A549 (cell line): ENCODE measurements at regions not wholly inside any gene's neighbourhood (a gene's known extent, or its start where the extent isn't known, plus 50 kb on each side); places are given as distances from the start of the nearest gene placed in this dataset.

Experiments used
- ATAC-seq, 2 experiments: fragments of 200-7000 bp in 1 of 2; fragments of >200 bp in 1 of 2; cut with Nextera tagmentation in 1 of 2; cut with Tn5 transposase in 1 of 2; 3 replicates each; pipeline versions ENCODE4 v1.8.0 to v1.9.1; 2018 to 2020; ENCODE audit warnings: mild to moderate bottlenecking in 1 of 2, moderate library complexity in 1 of 2
- CTCF ChIA-PET: fragments of 300-600 bp; sonication (Branson Sonifier 250); formaldehyde crosslinking; extraction: SDS; loops from one replicate; lab custom pipeline; 2021; ENCODE audit warnings: antibody characterized with exemption, inconsistent platforms; lab: Yijun Ruan, JAX
- POLR2A ChIA-PET: fragments of 350-600 bp; formaldehyde crosslinking; extraction: SDS; loops from one replicate; lab custom pipeline; 2021; ENCODE audit warnings: antibody characterized with exemption, inconsistent platforms; lab: Yijun Ruan, JAX
- DNase-seq, 2 experiments: peaks; one replicate each; pipeline versions ENCODE4 v3.0.0 to v3.0.0-alpha.2; 2011 to 2016; ENCODE audit warnings: low read depth in 1 of 2, low spot score in 1 of 2
- FAIRE-seq: peaks from 2 replicates; lab custom pipeline; 2011; peaks lifted over from hg19 to GRCh38; lab: Jason Lieb, UNC
- H3K27ac ChIP-seq, 2 experiments: fragments of >200 bp; sonication (Bioruptor Twin); formaldehyde crosslinking; 3 replicates each; pipeline ENCODE4 v1.5.1; 2016 to 2017
- H3K4me1 ChIP-seq: fragments of >200 bp; sonication (Bioruptor Twin); formaldehyde crosslinking; 3 replicates; pipeline ENCODE4 v1.6.1; 2016
- H3K4me2 ChIP-seq: fragments of >200 bp; sonication (Bioruptor Twin); formaldehyde crosslinking; 3 replicates; pipeline ENCODE4 v1.6.1; 2016
- H3K4me3 ChIP-seq: fragments of >200 bp; sonication (Bioruptor Twin); formaldehyde crosslinking; 3 replicates; pipeline ENCODE4 v1.5.1; 2016
- H3K9me3 ChIP-seq: fragments of >200 bp; sonication (Bioruptor Twin); formaldehyde crosslinking; 3 replicates; pipeline ENCODE4 v1.6.1; 2016
- CEBPB ChIP-seq, 2 experiments: fragments of >200 bp in 1 of 2; sonication (Bioruptor Twin) in 1 of 2; formaldehyde crosslinking in 1 of 2; IDR thresholded peaks; 2 replicates each; pipeline ENCODE4 v1.6.1; 2012 to 2016
- CHD2 ChIP-seq: fragments of 150-350 bp; IDR thresholded peaks from 2 replicates; pipeline ENCODE4 v1.6.1; 2014; ENCODE audit warnings: low read length; ENCODE audit not compliant: partially characterized antibody
- ELK1 ChIP-seq: fragments of 150-350 bp; IDR thresholded peaks from 2 replicates; pipeline ENCODE4 v1.6.1; 2014; ENCODE audit warnings: low read depth, mild to moderate bottlenecking, low read length
- HEYL ChIP-seq: fragments of 250-450 bp; sonication (Bioruptor Pico); IDR thresholded peaks from 2 replicates; pipeline ENCODE4 v1.8.0; 2021; ENCODE audit warnings: mild to moderate bottlenecking, moderate library complexity
- HOXB13 ChIP-seq: fragments of 250-450 bp; sonication (Bioruptor Pico); IDR thresholded peaks from 2 replicates; pipeline ENCODE4 v1.5.0; 2020; ENCODE audit warnings: low read depth, mild to moderate bottlenecking, moderate library complexity
- KDM1A ChIP-seq: fragments of 200-600 bp; sonication (generic); IDR thresholded peaks from 2 replicates; pipeline ENCODE4 v1.6.1; 2016; ENCODE audit warnings: low read depth, mild to moderate bottlenecking
- KDM5A ChIP-seq: fragments of 200-600 bp; sonication (generic); IDR thresholded peaks from 2 replicates; pipeline ENCODE4 v1.6.1; 2016; ENCODE audit warnings: antibody characterized with exemption, mild to moderate bottlenecking
- MYC ChIP-seq: IDR thresholded peaks from 2 replicates; pipeline ENCODE4 v1.6.1; 2012; ENCODE audit warnings: mild to moderate bottlenecking, inconsistent platforms, low read length, improper control_type of control experiment, borderline replicate concordance
- NFE2L2 ChIP-seq: fragments of 150-350 bp; conservative IDR thresholded peaks from 2 replicates; pipeline ENCODE4 v1.6.1; 2014; ENCODE audit warnings: low read length
- NPAS2 ChIP-seq: fragments of 250-450 bp; sonication (Bioruptor Pico); IDR thresholded peaks from 2 replicates; pipeline ENCODE4 v1.8.0; 2022; ENCODE audit warnings: mild to moderate bottlenecking, moderate library complexity, borderline replicate concordance
- NR3C1 ChIP-seq: fragments of >200 bp; sonication (Bioruptor Twin); formaldehyde crosslinking; IDR thresholded peaks from 3 replicates; pipeline ENCODE4 v1.6.1; 2017
- POLR2AphosphoS2 ChIP-seq: conservative IDR thresholded peaks from 2 replicates; pipeline ENCODE4 v1.6.1; 2012; ENCODE audit warnings: low read length, improper control_type of control experiment, inconsistent platforms
- RCOR1 ChIP-seq: fragments of 150-350 bp; IDR thresholded peaks from 2 replicates; pipeline ENCODE4 v1.6.1; 2014; ENCODE audit warnings: antibody characterized with exemption, low read length, low read depth
- SREBF2 ChIP-seq: fragments of 450-650 bp; IDR thresholded peaks from 2 replicates; pipeline ENCODE4 v1.6.1; 2014; ENCODE audit warnings: mild to moderate bottlenecking, moderate library complexity
- USF2 ChIP-seq: fragments of 450-650 bp; IDR thresholded peaks from 2 replicates; pipeline ENCODE4 v1.6.1; 2014; ENCODE audit warnings: antibody characterized with exemption
- ZFP36 ChIP-seq: fragments of 450-650 bp; IDR thresholded peaks from 2 replicates; pipeline ENCODE4 v1.6.1; 2014; ENCODE audit warnings: borderline replicate concordance; ENCODE audit not compliant: partially characterized antibody
- ZSCAN20 ChIP-seq: fragments of 250-450 bp; sonication (Bioruptor Pico); IDR thresholded peaks from 2 replicates; pipeline ENCODE4 v1.8.0; 2022; ENCODE audit warnings: mild to moderate bottlenecking, moderate library complexity
- WGBS: methylation state at CpG from one replicate; pipeline ENCODE4 v1.1.6; 2017; ENCODE audit errors: missing lambda C conversion rate; 5-methylcytosine and 5-hydroxymethylcytosine counted together
- TF ChIP-seq, protein P1 (sequence below): IDR thresholded peaks from 2 replicates; pipeline ENCODE4 v1.6.1; 2012; ENCODE audit warnings: low read depth, borderline replicate concordance
- TF ChIP-seq, protein P2 (sequence below): fragments of >200 bp; sonication (Bioruptor Twin); formaldehyde crosslinking; IDR thresholded peaks from 2 replicates; pipeline ENCODE4 v1.6.1; 2016
- TF ChIP-seq, protein P3 (sequence below): fragments of 200-600 bp; sonication (generic); IDR thresholded peaks from 2 replicates; pipeline ENCODE4 v1.6.1; 2016; ENCODE audit warnings: antibody characterized with exemption, mild to moderate bottlenecking, moderate library complexity
- TF ChIP-seq, protein P4 (sequence below): fragments of >200 bp; sonication (Bioruptor Twin); formaldehyde crosslinking; IDR thresholded peaks from 3 replicates; pipeline ENCODE4 v1.5.1; 2016

DNA sequence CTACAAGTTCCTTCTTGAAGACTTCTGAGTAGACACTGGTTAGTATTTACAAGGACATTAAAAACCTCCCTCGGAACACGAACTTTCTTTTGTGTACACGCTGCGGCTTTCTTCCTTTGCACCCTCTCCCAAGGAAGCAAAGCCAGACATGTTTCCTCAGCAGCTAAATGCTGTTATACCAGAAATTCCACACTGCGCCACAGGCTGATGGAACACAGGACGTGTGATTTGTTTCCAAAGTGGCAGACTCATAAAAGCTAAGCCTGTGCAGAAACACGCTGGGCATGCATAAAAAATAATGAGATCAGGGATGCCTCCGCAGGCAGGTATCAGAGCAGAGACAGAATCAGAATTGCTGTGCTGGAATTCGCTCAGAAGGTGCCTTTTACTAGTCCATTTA lies 73.0 kb upstream of the RGPD5 start:
- Histone ChIP-seq H3K9me3 (peaks cover 5% of the 10 kb centered on the region; the same call in 1 of the 3 replicates), H3K4me3 (no peak overlapping the region), H3K27ac (no peak overlapping the region), H3K4me2 (no peak overlapping the region), H3K4me1 (no peaks in the 10 kb centered on the region)
- POLR2A ChIA-PET: no interaction called here
- TF ChIP-seq, protein P1, sequence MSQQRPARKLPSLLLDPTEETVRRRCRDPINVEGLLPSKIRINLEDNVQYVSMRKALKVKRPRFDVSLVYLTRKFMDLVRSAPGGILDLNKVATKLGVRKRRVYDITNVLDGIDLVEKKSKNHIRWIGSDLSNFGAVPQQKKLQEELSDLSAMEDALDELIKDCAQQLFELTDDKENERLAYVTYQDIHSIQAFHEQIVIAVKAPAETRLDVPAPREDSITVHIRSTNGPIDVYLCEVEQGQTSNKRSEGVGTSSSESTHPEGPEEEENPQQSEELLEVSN: no peak
- TF ChIP-seq POLR2AphosphoS2: no peak
- TF ChIP-seq MYC: no peak
- no peak for TF ChIP-seq ZSCAN20 (CRISPR knock-in tag)
- TF ChIP-seq, protein P2, sequence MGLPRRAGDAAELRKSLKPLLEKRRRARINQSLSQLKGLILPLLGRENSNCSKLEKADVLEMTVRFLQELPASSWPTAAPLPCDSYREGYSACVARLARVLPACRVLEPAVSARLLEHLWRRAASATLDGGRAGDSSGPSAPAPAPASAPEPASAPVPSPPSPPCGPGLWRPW: no peak
- no peak for TF ChIP-seq HOXB13
- no peak for TF ChIP-seq KDM5A
- no peak for TF ChIP-seq ZFP36
- TF ChIP-seq USF2: no peak
- TF ChIP-seq, protein P3, sequence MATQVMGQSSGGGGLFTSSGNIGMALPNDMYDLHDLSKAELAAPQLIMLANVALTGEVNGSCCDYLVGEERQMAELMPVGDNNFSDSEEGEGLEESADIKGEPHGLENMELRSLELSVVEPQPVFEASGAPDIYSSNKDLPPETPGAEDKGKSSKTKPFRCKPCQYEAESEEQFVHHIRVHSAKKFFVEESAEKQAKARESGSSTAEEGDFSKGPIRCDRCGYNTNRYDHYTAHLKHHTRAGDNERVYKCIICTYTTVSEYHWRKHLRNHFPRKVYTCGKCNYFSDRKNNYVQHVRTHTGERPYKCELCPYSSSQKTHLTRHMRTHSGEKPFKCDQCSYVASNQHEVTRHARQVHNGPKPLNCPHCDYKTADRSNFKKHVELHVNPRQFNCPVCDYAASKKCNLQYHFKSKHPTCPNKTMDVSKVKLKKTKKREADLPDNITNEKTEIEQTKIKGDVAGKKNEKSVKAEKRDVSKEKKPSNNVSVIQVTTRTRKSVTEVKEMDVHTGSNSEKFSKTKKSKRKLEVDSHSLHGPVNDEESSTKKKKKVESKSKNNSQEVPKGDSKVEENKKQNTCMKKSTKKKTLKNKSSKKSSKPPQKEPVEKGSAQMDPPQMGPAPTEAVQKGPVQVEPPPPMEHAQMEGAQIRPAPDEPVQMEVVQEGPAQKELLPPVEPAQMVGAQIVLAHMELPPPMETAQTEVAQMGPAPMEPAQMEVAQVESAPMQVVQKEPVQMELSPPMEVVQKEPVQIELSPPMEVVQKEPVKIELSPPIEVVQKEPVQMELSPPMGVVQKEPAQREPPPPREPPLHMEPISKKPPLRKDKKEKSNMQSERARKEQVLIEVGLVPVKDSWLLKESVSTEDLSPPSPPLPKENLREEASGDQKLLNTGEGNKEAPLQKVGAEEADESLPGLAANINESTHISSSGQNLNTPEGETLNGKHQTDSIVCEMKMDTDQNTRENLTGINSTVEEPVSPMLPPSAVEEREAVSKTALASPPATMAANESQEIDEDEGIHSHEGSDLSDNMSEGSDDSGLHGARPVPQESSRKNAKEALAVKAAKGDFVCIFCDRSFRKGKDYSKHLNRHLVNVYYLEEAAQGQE: no peak
- TF ChIP-seq, protein P4, sequence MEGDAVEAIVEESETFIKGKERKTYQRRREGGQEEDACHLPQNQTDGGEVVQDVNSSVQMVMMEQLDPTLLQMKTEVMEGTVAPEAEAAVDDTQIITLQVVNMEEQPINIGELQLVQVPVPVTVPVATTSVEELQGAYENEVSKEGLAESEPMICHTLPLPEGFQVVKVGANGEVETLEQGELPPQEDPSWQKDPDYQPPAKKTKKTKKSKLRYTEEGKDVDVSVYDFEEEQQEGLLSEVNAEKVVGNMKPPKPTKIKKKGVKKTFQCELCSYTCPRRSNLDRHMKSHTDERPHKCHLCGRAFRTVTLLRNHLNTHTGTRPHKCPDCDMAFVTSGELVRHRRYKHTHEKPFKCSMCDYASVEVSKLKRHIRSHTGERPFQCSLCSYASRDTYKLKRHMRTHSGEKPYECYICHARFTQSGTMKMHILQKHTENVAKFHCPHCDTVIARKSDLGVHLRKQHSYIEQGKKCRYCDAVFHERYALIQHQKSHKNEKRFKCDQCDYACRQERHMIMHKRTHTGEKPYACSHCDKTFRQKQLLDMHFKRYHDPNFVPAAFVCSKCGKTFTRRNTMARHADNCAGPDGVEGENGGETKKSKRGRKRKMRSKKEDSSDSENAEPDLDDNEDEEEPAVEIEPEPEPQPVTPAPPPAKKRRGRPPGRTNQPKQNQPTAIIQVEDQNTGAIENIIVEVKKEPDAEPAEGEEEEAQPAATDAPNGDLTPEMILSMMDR: no peak
- TF ChIP-seq ELK1: no peak
- TF ChIP-seq KDM1A: no peak
- FAIRE-seq (no peak), DNase-seq (no peak), ATAC-seq (no peak)
- 76% methylated on average over 9 of the region's 9 CpGs for WGBS
- CTCF ChIA-PET: interaction anchor here (1.3 to 3.9 kb wide), 3 partner anchors 12 to 175 kb away, joined by 4 to 17 read pairs (median 6); no protein-coding TSS in a partner anchor

DNA sequence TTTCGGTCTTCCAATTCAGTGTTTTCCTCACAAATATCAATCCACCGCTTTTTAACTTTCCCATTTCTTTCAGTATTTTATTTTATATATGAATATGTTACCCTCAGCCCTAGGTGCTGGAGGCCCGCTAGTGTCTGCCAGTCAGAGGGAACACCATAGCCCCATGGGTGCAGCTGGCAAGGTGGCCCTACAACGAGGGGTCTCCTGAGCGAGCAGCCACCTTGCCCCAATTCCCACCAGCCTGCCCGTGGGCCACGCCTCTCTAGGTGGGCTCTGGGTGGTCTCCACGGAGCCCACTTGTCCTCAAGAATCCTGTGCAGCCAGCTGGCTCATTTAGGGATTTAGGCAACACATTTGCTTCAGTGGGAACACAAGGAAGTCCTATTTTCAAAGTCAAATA lies 72.5 kb upstream of the RGPD5 start:
- WGBS: 37% methylated on average over 8 of the region's 8 CpGs
- Histone ChIP-seq H3K4me2 (no peak overlapping the region), H3K9me3 (peaks cover 5% of the 10 kb centered on the region; the same call in 1 of the 3 replicates), H3K4me3 (no peak overlapping the region), H3K27ac (no peak overlapping the region), H3K4me1 (0 out of 3 replicates have a peak, but pooled peaks cover under 1% of the 10 kb centered on the region)
- no peak for DNase-seq
- ChIA-PET POLR2A (no interaction called here), CTCF (interaction anchor here (1.5 to 3.9 kb wide), 2 partner anchors 14 to 176 kb away, joined by 6 to 17 read pairs; no protein-coding TSS in a partner anchor)
- ATAC-seq: no peak
- no peak for FAIRE-seq
- TF ChIP-seq KDM5A (no peak), CHD2 (no peak), HEYL (CRISPR knock-in tag) (no peak), NFE2L2 (no peak), CEBPB (IDR thresholded peaks at IDR 0.05) (no peak), SREBF2 (no peak), NR3C1 (no peak), MYC (no peak), RCOR1 (no peak), NPAS2 (CRISPR knock-in tag) (no peak)
- TF ChIP-seq, protein P2: no peak
- TF ChIP-seq, protein P3: no peak
- TF ChIP-seq, protein P1: no peak
